ENCODE measurements at regions not wholly inside any gene's neighbourhood (a gene's known extent, or its start where the extent isn't known, plus 50 kb on each side); places are given as distances from the start of the nearest gene placed in this dataset.

GRCh38 chr6:100944644-100945043, 63.5 kb upstream of the ASCC3 start:
- no peak overlapping the region for H3K4me3 Mint-ChIP-seq
- no peaks in the 10 kb centered on the region for H3K36me3 ChIP-seq (ENCODE audit: insufficient read depth, low read length)
- POLR2A ChIA-PET, result no interaction called here
- H3K4me1 Mint-ChIP-seq, result no peaks in the 10 kb centered on the region
- peaks cover 0 to 11% (median 0%) of the 10 kb centered on the region in 3 donors for H3K36me3 Mint-ChIP-seq
- H3K27ac Mint-ChIP-seq, result no peak overlapping the region
- peaks cover 6 to 7% of the 10 kb centered on the region in 2 donors for H3K27me3 Mint-ChIP-seq
- no peak overlapping the region for H3K27ac ChIP-seq (ENCODE audit: low read depth, low read length)
- no peak overlapping the region for H3K4me3 ChIP-seq (ENCODE audit: low read length)
- peaks cover 5 to 25% (median 11%) of the 10 kb centered on the region in 5 donors for H3K9me3 Mint-ChIP-seq
- no peaks in the 10 kb centered on the region for H3K4me1 ChIP-seq (ENCODE audit: insufficient read depth, low read length)
- DNase-seq, result no peak
- H3K9me3 ChIP-seq (ENCODE audit: low read length), result no peaks in the 10 kb centered on the region
- CTCF ChIA-PET, result no interaction called here
- H3K27me3 ChIP-seq (ENCODE audit: insufficient read depth, low read length, poor library complexity, severe bottlenecking), result no peaks in the 10 kb centered on the region

GRCh38 chr6:100946021-100946540, 65.0 kb upstream of the ASCC3 start:
- no peak overlapping the region for H3K4me3 Mint-ChIP-seq
- peaks cover 4 to 25% (median 9%) of the 10 kb centered on the region in 5 donors for H3K9me3 Mint-ChIP-seq
- ChIA-PET POLR2A (no interaction called here), CTCF (no interaction called here)
- Histone ChIP-seq H3K4me3 (ENCODE audit: low read length) (no peak overlapping the region), H3K36me3 (ENCODE audit: insufficient read depth, low read length) (no peaks in the 10 kb centered on the region), H3K9me3 (ENCODE audit: low read length) (no peaks in the 10 kb centered on the region), H3K27ac (ENCODE audit: low read depth, low read length) (no peak overlapping the region), H3K4me1 (ENCODE audit: insufficient read depth, low read length) (no peaks in the 10 kb centered on the region), H3K27me3 (ENCODE audit: insufficient read depth, low read length, poor library complexity, severe bottlenecking) (no peaks in the 10 kb centered on the region)
- DNase-seq, result no peak
- H3K27me3 Mint-ChIP-seq, result peaks cover 5 to 6% of the 10 kb centered on the region in 2 donors
- H3K27ac Mint-ChIP-seq, result no peak overlapping the region
- H3K36me3 Mint-ChIP-seq, result peaks cover 0 to 11% (median 0%) of the 10 kb centered on the region in 3 donors
- no peaks in the 10 kb centered on the region for H3K4me1 Mint-ChIP-seq

GRCh38 chr6:100946711-100947110, 65.6 kb upstream of the ASCC3 start:
- peaks cover 3 to 6% of the 10 kb centered on the region in 2 donors for H3K27me3 Mint-ChIP-seq
- Histone ChIP-seq H3K4me3 (ENCODE audit: low read length) (no peak overlapping the region), H3K9me3 (ENCODE audit: low read length) (no peaks in the 10 kb centered on the region), H3K4me1 (ENCODE audit: insufficient read depth, low read length) (no peaks in the 10 kb centered on the region), H3K27ac (ENCODE audit: low read depth, low read length) (no peak overlapping the region), H3K27me3 (ENCODE audit: insufficient read depth, low read length, poor library complexity, severe bottlenecking) (no peaks in the 10 kb centered on the region), H3K36me3 (ENCODE audit: insufficient read depth, low read length) (no peaks in the 10 kb centered on the region)
- peaks cover 0 to 8% (median 0%) of the 10 kb centered on the region in 3 donors for H3K36me3 Mint-ChIP-seq
- H3K4me1 Mint-ChIP-seq, result no peaks in the 10 kb centered on the region
- ChIA-PET CTCF (no interaction called here), POLR2A (no interaction called here)
- H3K27ac Mint-ChIP-seq, result no peak overlapping the region
- no peak overlapping the region for H3K4me3 Mint-ChIP-seq
- DNase-seq, result no peak
- peaks cover 3 to 24% (median 8%) of the 10 kb centered on the region in 5 donors for H3K9me3 Mint-ChIP-seq

- POLR2A ChIA-PET, result no interaction called here
- CTCF ChIA-PET, result no interaction called here
- H3K27ac Mint-ChIP-seq, result no peak overlapping the region
Measured at GRCh38 chr6:100948381-100949133, 67.4 kb upstream of the ASCC3 start.

GRCh38 chr6:100952006-100952405, 70.9 kb upstream of the ASCC3 start:
- ChIA-PET POLR2A (no interaction called here), CTCF (no interaction called here)
- peaks cover 0 to 1% of the 10 kb centered on the region in 2 donors for H3K27me3 Mint-ChIP-seq

More at GRCh38 chr6:100948381-100949133, 67.4 kb upstream of the ASCC3 start:
- DNase-seq, result no peak
- H3K9me3 Mint-ChIP-seq, result peaks cover 3 to 22% (median 6%) of the 10 kb centered on the region in 5 donors
- Histone ChIP-seq H3K27me3 (ENCODE audit: insufficient read depth, low read length, poor library complexity, severe bottlenecking) (no peaks in the 10 kb centered on the region), H3K4me3 (ENCODE audit: low read length) (no peak overlapping the region), H3K9me3 (ENCODE audit: low read length) (no peaks in the 10 kb centered on the region), H3K36me3 (ENCODE audit: insufficient read depth, low read length) (no peaks in the 10 kb centered on the region), H3K4me1 (ENCODE audit: insufficient read depth, low read length) (no peaks in the 10 kb centered on the region), H3K27ac (ENCODE audit: low read depth, low read length) (no peak overlapping the region)
- H3K4me3 Mint-ChIP-seq, result no peak overlapping the region
- H3K27me3 Mint-ChIP-seq, result peaks cover 4 to 6% of the 10 kb centered on the region in 2 donors
- no peaks in the 10 kb centered on the region for H3K4me1 Mint-ChIP-seq
- peaks cover 0 to 3% (median 0%) of the 10 kb centered on the region in 3 donors for H3K36me3 Mint-ChIP-seq

GRCh38 chr6:100959280-100959679, 78.2 kb upstream of the ASCC3 start:
- no peak overlapping the region for H3K27ac ChIP-seq (ENCODE audit: low read depth, low read length)
- H3K36me3 ChIP-seq (ENCODE audit: insufficient read depth, low read length), result no peaks in the 10 kb centered on the region
- Mint-ChIP-seq H3K27me3 (peaks cover 2 to 21% of the 10 kb centered on the region in 2 donors), H3K36me3 (no peaks in the 10 kb centered on the region), H3K4me3 (no peak overlapping the region), H3K27ac (no peak overlapping the region), H3K9me3 (no peaks in the 10 kb centered on the region), H3K4me1 (no peaks in the 10 kb centered on the region)
- no peaks in the 10 kb centered on the region for H3K27me3 ChIP-seq (ENCODE audit: insufficient read depth, low read length, poor library complexity, severe bottlenecking)
- ChIA-PET CTCF (no interaction called here), POLR2A (no interaction called here)
- H3K9me3 ChIP-seq (ENCODE audit: low read length), result no peaks in the 10 kb centered on the region
- H3K4me1 ChIP-seq (ENCODE audit: insufficient read depth, low read length), result no peaks in the 10 kb centered on the region
- DNase-seq, result no peak
- H3K4me3 ChIP-seq (ENCODE audit: low read length), result no peak overlapping the region

More at GRCh38 chr6:100952006-100952405, 70.9 kb upstream of the ASCC3 start:
- H3K9me3 Mint-ChIP-seq, result peaks cover 3 to 16% (median 6%) of the 10 kb centered on the region in 5 donors
- H3K4me3 Mint-ChIP-seq, result no peak overlapping the region
- DNase-seq, result no peak
- no peaks in the 10 kb centered on the region for H3K4me1 ChIP-seq (ENCODE audit: insufficient read depth, low read length)
- no peak overlapping the region for H3K4me3 ChIP-seq (ENCODE audit: low read length)
- H3K36me3 Mint-ChIP-seq, result peaks cover 0 to 3% (median 0%) of the 10 kb centered on the region in 3 donors
- H3K27me3 ChIP-seq (ENCODE audit: insufficient read depth, low read length, poor library complexity, severe bottlenecking), result no peaks in the 10 kb centered on the region
- no peaks in the 10 kb centered on the region for H3K36me3 ChIP-seq (ENCODE audit: insufficient read depth, low read length)
- H3K27ac Mint-ChIP-seq, result no peak overlapping the region
- no peaks in the 10 kb centered on the region for H3K4me1 Mint-ChIP-seq
- no peak overlapping the region for H3K27ac ChIP-seq (ENCODE audit: low read depth, low read length)
- no peaks in the 10 kb centered on the region for H3K9me3 ChIP-seq (ENCODE audit: low read length)

GRCh38 chr6:100962466-100962865, 81.3 kb upstream of the ASCC3 start:
- no peak overlapping the region for H3K27ac Mint-ChIP-seq
- POLR2A ChIA-PET, result no interaction called here
- H3K4me1 ChIP-seq (ENCODE audit: insufficient read depth, low read length), result no peaks in the 10 kb centered on the region
- H3K36me3 Mint-ChIP-seq, result no peaks in the 10 kb centered on the region
- CTCF ChIA-PET, result no interaction called here
- H3K27me3 Mint-ChIP-seq, result peaks cover 2 to 30% of the 10 kb centered on the region in 2 donors
- no peaks in the 10 kb centered on the region for H3K27me3 ChIP-seq (ENCODE audit: insufficient read depth, low read length, poor library complexity, severe bottlenecking)
- no peaks in the 10 kb centered on the region for H3K9me3 ChIP-seq (ENCODE audit: low read length)
- H3K36me3 ChIP-seq (ENCODE audit: insufficient read depth, low read length), result no peaks in the 10 kb centered on the region
- no peak for DNase-seq
- no peak overlapping the region for H3K4me3 Mint-ChIP-seq
- H3K4me3 ChIP-seq (ENCODE audit: low read length), result no peak overlapping the region
- H3K27ac ChIP-seq (ENCODE audit: low read depth, low read length), result no peak overlapping the region
- H3K4me1 Mint-ChIP-seq, result no peaks in the 10 kb centered on the region
- H3K9me3 Mint-ChIP-seq, result no peaks in the 10 kb centered on the region

- Histone ChIP-seq H3K27me3 (ENCODE audit: insufficient read depth, low read length, poor library complexity, severe bottlenecking) (no peaks in the 10 kb centered on the region), H3K4me3 (ENCODE audit: low read length) (no peak overlapping the region), H3K4me1 (ENCODE audit: insufficient read depth, low read length) (no peaks in the 10 kb centered on the region), H3K36me3 (ENCODE audit: insufficient read depth, low read length) (no peaks in the 10 kb centered on the region), H3K9me3 (ENCODE audit: low read length) (no peaks in the 10 kb centered on the region), H3K27ac (ENCODE audit: low read depth, low read length) (no peak overlapping the region)
- Mint-ChIP-seq H3K27me3 (peaks cover 3 to 42% of the 10 kb centered on the region in 2 donors), H3K9me3 (peaks cover 2 to 11% (median 4%) of the 10 kb centered on the region in 5 donors), H3K4me1 (no peaks in the 10 kb centered on the region), H3K4me3 (no peak overlapping the region), H3K27ac (no peak overlapping the region), H3K36me3 (peaks cover 0 to 7% (median 0%) of the 10 kb centered on the region in 3 donors)
- no peak for DNase-seq
- ChIA-PET CTCF (no interaction called here), POLR2A (no interaction called here)
Measured at GRCh38 chr6:100965067-100965466, 83.9 kb upstream of the ASCC3 start.

All from CD8-positive, alpha-beta memory T cell (primary cell).